ENCODE measurements at regions not wholly inside any gene's neighbourhood (a gene's known extent, or its start where the extent isn't known, plus 50 kb on each side); places are given as distances from the start of the nearest gene placed in this dataset.

GRCh38 chr6:156031516-156031915, 575.9 kb upstream of the NOX3 start:
- TF ChIP-seq POLR2A (IDR thresholded peaks at IDR 0.05; ENCODE audit: low read length) (no peak), GATA1 (IDR thresholded peaks at IDR 0.05; ENCODE audit: low read depth, low read length) (no peak)
